Hematopoietic multipotent progenitor cell treated with erythropoietin and hydrocortisone succinate and interleukin-3 and kit ligand, for 8 days (in vitro differentiated cells): ENCODE measurements at regions not wholly inside any gene's neighbourhood (a gene's known extent, or its start where the extent isn't known, plus 50 kb on each side); places are given as distances from the start of the nearest gene placed in this dataset.

Source experiments
- DNase-seq: peaks from one replicate; pipeline ENCODE4 v3.0.0-alpha.2; 2015

DNA sequence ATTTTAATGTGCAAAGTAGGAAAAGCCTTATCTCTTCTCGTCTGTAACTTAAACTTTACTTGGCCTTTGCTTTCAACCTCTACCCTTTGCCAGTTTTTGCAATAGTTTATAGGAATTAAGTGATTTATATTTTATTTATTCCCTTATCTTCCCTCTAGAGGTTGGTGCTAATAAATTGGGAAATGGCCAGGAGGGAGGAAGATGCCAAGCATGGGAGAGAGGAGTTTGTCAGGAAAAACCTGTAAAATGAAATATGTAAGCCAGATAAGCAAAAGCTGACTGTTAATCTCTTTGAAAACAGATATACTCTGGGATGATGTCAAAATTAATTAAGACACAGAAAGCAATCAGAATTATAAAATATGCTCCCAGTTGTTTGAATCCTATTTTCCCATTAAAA is 484.5 kb downstream of the NR2F1-AS1 start:
- no peak for DNase-seq

- DNase-seq: no peak
Observed at GRCh38 chr5:93092349-93093105, 488.5 kb downstream of the NR2F1-AS1 start.

DNA sequence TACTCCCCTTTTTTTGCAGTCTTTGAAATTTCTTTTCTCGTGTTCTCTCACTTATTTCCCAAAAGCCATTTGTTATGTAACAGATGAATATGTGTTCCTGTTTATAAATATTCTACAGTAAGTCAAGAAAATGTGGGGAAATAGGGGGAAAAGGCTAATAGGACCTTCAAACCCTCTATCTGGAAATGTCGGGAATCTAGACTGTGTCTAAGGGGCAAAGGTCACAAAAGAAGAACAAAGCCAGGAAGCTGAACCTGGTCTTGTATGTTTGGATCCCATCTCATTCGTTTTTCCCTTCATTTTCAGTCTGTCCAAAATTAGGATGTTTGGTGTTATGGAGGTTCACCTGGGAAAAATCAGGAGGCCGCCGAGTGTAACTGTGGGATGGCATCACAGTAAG is 490.3 kb downstream of the NR2F1-AS1 start:
- no peak for DNase-seq

- no peak for DNase-seq
Observed at GRCh38 chr5:93088592-93089389, 492.2 kb downstream of the NR2F1-AS1 start.

- DNase-seq: no peak
Observed at GRCh38 chr5:93087326-93087725, 493.7 kb downstream of the NR2F1-AS1 start.

DNA sequence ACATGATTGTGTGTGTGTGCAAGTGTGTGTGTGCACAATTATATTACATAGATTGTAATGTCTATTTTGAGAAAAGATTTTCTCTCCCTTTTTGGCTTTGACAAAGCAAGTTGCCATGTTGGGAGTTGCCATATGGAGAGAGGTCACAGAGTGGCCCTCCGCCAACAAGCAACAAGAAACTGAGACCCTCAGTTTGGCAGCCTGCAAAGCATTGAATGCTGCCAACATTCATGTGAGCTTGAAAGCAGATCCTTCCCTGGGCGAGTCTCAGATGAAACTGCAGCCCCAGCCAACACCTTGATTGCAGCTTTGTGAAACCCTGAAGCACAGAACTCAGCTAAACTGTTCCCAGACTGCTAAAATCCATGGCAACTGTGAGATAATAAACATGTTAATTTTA is 498.0 kb downstream of the NR2F1-AS1 start:
- DNase-seq: no peak

GRCh38 chr5:93079046-93079445 is 502.0 kb downstream of the NR2F1-AS1 start:
- no peak for DNase-seq

DNA sequence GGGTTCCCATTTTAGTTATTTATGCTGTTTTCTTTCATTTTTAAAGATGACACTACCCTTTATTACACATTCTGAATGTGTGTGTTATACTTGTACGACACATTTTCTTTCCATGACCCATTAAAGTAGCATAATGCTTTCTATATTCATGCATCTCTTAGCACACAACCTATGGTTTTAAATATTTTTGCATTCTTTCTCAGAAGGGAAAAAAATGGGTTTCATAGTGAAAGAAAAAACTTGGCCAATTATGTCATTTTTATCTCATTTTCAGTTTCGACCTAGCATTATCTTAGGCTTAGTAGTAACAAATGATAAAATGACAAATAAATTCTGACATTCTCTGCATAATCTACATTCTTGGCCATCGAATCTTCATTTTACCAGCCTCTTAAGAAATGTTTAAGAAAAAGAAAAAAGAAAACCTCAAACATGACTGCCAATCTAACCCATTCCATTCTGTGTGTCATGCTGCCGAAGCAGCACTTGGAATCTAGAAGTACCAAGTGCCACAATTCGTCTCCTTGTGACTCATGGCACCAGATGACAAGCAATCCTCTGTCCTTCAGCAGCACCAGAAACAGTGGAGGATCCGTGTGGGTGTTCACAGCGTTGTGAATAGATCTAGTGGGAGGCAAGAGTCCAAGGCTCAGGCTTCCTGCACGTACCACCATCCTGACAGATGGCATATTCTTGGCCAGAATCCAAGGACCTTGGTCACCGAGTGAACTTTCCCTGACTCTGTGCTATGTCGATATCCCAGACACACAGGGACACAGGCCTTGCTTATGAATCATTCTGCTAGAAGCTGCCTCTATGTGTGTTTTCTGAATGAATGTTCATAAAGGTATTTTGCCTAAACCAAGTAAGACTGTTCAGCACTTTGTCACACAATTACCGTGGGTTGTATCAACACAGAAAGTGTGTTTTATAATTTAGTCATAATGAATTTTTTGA is 502.7 kb downstream of the NR2F1-AS1 start:
- DNase-seq: no peak

GRCh38 chr5:93076566-93076965 is 504.5 kb downstream of the NR2F1-AS1 start:
- no peak for DNase-seq

DNA sequence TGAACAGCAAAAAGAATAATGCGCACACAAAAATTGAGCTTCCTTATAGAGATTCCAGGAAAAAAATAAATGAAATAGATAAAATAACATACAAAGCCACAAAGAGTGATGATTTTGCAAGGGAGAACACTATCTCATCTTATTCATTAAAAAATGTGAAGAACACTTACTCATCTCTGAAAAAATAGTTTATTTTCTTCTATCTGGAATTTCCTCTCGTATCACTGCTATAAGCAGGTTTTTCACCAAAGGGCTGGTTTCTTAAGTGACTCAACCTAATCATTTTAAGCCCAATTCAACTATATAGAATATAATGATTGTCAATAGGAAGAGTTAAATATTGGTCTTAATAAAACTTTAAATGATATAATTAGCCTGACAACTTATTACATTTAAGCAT is 504.9 kb downstream of the NR2F1-AS1 start:
- DNase-seq: no peak

- DNase-seq: no peak
Observed at GRCh38 chr5:93073547-93073946, 507.5 kb downstream of the NR2F1-AS1 start.

- DNase-seq: no peak
Observed at GRCh38 chr5:93072831-93073459, 508.1 kb downstream of the NR2F1-AS1 start.

DNA sequence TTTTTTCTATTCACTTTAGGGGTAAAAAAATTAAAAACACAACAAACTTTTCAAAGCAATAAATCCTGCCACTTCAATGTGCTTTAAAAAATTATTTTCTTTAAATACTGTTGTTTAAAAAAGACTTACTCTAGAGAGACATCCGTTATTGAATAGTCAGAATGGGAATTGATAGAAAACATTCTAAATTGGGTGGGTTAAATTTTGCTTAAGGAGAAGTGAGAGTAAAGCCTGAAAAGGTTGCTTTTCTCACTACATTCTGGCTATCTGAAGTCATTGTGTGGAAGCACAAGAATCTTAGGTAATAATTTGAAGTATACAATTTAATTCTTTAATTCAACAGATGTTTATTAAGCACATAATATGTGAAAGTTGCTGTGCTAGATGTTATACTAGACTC is 509.3 kb downstream of the NR2F1-AS1 start:
- DNase-seq: no peak

GRCh38 chr5:93070938-93071337 is 510.1 kb downstream of the NR2F1-AS1 start:
- no peak for DNase-seq

- DNase-seq: no peak
Observed at GRCh38 chr5:93069276-93069675, 511.7 kb downstream of the NR2F1-AS1 start.

- DNase-seq: no peak
Observed at GRCh38 chr5:93062548-93062947, 518.5 kb downstream of the NR2F1-AS1 start.

DNA sequence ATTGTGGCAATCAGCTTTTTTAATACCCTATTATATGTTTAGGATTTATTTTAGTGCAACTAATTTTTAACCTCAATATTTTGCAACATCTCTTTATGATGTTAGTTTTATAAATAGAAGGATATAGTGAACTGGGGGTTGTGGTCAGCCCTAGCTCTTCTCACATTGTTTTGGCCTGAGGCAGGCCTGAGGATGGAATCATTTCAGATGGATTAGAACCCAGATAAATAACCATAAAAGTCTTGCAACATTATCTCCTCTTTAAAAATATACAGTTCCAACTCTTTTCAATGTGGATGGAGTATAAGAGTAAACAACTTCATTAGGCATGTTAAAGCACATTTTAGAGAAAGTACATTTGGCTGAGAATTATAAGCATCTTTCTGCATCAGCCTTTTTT is 522.7 kb downstream of the NR2F1-AS1 start:
- DNase-seq: no peak

- DNase-seq: no peak
Observed at GRCh38 chr5:93057311-93057710, 523.7 kb downstream of the NR2F1-AS1 start.

- no peak for DNase-seq
Observed at GRCh38 chr5:93055971-93056370, 525.0 kb downstream of the NR2F1-AS1 start.

- DNase-seq: no peak
Observed at GRCh38 chr5:93055561-93055960, 525.5 kb downstream of the NR2F1-AS1 start.

DNA sequence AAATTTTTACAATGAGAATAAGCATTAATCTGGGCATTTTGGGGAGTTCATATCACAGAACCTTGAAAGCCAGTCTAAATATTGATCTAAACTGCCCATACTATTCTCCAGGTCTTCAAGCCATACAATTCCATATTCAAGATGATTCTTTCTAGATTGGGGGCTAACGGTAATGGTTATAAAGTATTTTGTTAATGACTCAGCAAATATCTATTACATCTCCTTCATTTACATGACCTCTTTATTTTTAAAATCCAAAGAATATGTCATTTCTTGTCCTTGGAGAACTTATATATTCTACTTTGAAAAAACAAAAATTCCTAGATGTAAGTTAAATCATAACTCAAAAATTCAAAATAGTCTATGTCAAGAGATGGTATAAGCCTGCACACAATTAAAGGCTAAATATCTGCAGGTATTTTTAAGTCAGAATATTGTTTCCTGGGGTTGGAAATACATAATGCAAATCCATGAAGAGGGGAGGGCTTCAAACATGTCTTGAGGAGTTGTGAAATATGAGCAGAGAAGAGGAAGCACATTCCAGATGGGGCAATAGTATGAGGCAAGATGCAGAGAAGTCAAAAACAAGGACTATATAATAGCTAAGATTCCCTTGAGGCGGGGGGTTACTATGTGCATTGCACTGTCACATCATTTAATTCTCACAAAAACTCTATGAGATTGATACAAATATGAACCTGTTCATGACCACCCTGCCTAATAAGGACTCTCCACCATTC is 526.4 kb downstream of the NR2F1-AS1 start:
- no peak for DNase-seq

GRCh38 chr5:93053825-93054224 is 527.2 kb downstream of the NR2F1-AS1 start:
- no peak for DNase-seq
